ENCODE measurements at regions not wholly inside any gene's neighbourhood (a gene's known extent, or its start where the extent isn't known, plus 50 kb on each side); places are given as distances from the start of the nearest gene placed in this dataset.
A peak's percentile ranks its signal among the peaks of the same experiment; 100 is the strongest.

DNA sequence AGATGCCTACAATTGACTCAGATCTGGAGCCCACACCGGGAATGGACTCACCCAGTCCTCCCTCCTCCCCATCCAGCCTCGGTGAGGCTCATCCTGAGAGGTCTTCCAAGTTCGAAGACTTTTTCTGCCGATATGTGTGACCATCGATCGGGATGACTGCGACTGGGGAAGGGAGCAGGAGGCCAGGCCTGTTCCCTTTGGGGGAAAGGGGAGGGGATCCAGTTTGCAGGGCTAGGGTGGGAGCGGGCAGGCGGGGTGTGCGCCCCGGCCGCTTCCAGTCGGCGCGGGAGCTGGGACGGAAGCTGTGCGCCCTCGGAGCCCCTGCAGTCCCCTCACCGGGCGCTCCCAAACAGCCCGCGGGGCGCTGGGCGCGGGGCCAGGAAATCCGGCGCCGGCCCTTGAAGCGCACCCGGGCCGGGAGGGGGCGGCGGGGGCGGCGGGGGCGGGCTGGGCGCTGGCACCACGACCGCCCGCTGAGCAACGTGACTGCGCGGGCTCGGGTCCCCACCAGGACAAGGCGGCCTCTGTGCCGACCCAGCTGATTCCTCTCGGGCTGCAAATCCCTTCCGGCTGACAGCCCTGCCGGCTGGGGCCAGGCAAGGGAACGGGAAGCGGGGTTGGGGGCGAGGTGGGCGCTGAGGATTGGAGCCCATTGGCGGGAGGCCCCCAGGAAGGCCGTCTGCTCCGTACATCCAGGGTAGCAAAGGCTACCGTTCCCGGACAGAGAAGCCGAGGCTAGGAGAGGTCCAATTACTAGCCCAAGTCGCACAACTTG is 103.9 kb downstream of the EBNA1BP2 start:
- DNase-seq, result no peak
- H3K27ac ChIP-seq (replicated peaks), result no peak overlapping the region
- H3K36me3 ChIP-seq, result no peaks in the 10 kb centered on the region
- peaks cover 13% of the 10 kb centered on the region for H3K4me1 ChIP-seq
- no peaks in the 10 kb centered on the region for H3K27me3 ChIP-seq (ENCODE audit: low read depth)
- intact Hi-C loops (cut with micrococcal nuclease), result no loop called here
- no peaks in the 10 kb centered on the region for H3K9me3 ChIP-seq (replicated peaks)
- TF ChIP-seq, protein P1, sequence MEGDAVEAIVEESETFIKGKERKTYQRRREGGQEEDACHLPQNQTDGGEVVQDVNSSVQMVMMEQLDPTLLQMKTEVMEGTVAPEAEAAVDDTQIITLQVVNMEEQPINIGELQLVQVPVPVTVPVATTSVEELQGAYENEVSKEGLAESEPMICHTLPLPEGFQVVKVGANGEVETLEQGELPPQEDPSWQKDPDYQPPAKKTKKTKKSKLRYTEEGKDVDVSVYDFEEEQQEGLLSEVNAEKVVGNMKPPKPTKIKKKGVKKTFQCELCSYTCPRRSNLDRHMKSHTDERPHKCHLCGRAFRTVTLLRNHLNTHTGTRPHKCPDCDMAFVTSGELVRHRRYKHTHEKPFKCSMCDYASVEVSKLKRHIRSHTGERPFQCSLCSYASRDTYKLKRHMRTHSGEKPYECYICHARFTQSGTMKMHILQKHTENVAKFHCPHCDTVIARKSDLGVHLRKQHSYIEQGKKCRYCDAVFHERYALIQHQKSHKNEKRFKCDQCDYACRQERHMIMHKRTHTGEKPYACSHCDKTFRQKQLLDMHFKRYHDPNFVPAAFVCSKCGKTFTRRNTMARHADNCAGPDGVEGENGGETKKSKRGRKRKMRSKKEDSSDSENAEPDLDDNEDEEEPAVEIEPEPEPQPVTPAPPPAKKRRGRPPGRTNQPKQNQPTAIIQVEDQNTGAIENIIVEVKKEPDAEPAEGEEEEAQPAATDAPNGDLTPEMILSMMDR (IDR thresholded peaks at IDR 0.05; ENCODE audit: borderline replicate concordance), result no peak
- peak overlapping the region; percentile 63 for H3K4me3 ChIP-seq

DNA sequence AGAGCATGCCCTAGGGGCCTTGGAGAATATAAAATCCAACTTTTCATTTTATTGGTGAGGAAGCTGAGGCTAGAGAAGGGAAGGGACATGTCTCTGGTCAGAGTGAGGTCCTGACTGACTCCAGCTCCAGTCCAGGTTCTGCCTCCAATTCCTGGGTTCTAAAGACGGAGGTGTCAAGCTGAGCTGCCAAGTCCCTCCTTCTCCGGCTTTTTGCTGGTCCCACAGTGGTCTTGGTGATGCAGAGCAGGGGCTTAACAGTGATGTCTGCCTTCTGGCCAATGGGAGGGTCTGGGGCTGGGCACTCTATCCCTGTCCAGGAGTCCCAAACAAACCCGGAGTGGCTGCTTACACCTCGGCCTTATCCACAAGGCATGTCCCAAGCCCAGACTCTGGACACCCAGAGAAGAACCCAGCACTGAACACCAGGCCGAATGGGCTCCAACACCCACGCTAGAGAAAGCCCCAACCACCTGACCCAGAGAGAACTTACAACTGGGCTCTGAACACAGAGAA is 104.8 kb downstream of the EBNA1BP2 start:
- intact Hi-C loops (cut with micrococcal nuclease), result no loop called here
- H3K27ac ChIP-seq (replicated peaks), result no peak overlapping the region
- H3K36me3 ChIP-seq, result no peaks in the 10 kb centered on the region
- H3K4me1 ChIP-seq, result peaks cover 13% of the 10 kb centered on the region
- H3K27me3 ChIP-seq (ENCODE audit: low read depth), result no peaks in the 10 kb centered on the region
- TF ChIP-seq, protein P1 (IDR thresholded peaks at IDR 0.05; ENCODE audit: borderline replicate concordance), result no peak
- no peaks in the 10 kb centered on the region for H3K9me3 ChIP-seq (replicated peaks)
- no peak overlapping the region for H3K4me3 ChIP-seq
- no peak for DNase-seq

DNA sequence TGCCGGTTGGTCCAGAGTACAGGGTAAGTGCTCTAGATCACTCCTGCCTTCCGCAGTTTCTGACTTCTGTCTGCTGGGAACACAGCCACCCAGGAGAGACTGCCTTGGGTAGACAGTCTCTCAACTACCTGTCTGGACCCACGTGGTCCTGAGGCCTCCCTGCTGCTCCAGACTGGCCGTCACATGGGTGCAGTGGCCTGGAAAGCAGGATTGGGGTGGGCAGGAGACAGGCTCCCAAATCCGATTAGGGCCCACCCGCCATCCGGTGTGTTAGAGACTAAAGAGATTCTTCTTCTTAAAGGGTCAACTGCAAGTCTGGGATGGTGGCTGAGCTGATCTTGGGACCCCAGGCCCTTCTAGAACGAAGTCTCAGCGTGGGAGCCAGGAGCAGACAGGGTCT is 105.5 kb downstream of the EBNA1BP2 start:
- H3K27me3 ChIP-seq (ENCODE audit: low read depth), result no peaks in the 10 kb centered on the region
- intact Hi-C loops (cut with micrococcal nuclease), result no loop called here
- TF ChIP-seq, protein P1 (IDR thresholded peaks at IDR 0.05; ENCODE audit: borderline replicate concordance), result no peak

DNA sequence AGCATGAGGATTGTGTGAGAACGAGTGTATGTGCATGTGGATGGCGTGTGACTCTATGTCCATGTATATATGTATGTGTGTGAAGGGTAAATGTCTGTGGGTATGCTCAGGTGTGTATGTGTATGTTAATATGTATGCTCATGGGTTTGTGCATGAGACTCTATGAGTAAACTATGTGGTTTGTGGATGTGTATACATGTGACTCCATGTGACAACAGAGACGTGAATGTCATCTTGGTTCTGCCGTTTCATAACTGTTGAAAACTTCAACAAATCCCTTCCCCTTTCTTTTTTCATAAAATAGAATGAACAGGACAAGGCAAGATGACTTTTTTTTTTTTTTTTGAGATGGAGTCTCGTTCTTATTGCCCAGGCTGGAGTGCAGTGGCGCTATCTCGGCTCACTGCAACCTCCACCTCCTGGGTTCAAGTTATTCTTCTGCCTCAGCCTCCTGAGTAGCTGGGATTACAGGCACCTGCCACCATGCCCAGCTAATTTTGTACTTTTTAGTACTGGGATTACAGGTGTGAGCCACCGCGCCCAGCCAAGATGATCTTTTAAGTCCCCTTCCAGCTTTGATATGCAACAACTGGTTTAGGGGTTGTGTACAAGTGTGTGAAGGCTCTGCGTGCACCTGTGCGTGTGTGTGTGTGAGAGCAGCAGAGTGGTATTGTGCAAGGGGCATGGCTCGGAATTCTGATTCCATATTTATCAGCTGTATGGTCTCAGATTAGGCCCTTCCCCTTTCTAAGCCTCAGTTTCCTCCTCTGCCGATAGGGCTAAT is 106.3 kb downstream of the EBNA1BP2 start:
- no peaks in the 10 kb centered on the region for H3K36me3 ChIP-seq
- no peaks in the 10 kb centered on the region for H3K27me3 ChIP-seq (ENCODE audit: low read depth)
- intact Hi-C loops (cut with micrococcal nuclease), result no loop called here
- TF ChIP-seq, protein P1 (IDR thresholded peaks at IDR 0.05; ENCODE audit: borderline replicate concordance), result no peak
- H3K4me3 ChIP-seq, result no peak overlapping the region
- no peaks in the 10 kb centered on the region for H3K9me3 ChIP-seq (replicated peaks)
- no peak for DNase-seq
- peaks cover 13% of the 10 kb centered on the region for H3K4me1 ChIP-seq
- no peak overlapping the region for H3K27ac ChIP-seq (replicated peaks)

More for the DNA sequence above, 105.5 kb downstream of the EBNA1BP2 start:
- no peak for DNase-seq
- Histone ChIP-seq H3K9me3 (replicated peaks) (no peaks in the 10 kb centered on the region), H3K27ac (replicated peaks) (no peak overlapping the region), H3K4me3 (no peak overlapping the region), H3K4me1 (peaks cover 13% of the 10 kb centered on the region), H3K36me3 (no peaks in the 10 kb centered on the region)

DNA sequence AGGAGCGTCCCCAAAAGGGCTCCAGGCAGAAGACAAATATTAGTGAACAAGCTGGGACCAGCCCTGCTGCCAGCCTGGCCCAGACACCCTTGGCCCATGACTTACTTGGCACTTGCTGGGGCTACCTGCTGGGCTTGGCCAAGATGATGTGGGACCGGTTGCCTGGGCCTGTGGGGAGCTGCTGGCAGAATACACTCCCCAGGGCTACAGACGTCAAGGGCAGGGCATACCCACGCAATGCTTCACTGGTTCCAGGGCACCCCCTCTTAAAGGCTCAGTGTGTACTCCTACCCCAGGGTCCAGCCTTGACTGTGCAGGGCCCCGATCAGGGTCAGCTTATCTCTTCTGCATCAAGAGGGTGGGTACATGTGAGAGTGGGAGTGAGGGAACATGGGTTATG is 106.5 kb upstream of the SLC2A1 start:
- intact Hi-C loops (cut with micrococcal nuclease), result no loop called here

More for the DNA sequence above, 106.5 kb upstream of the SLC2A1 start:
- no peaks in the 10 kb centered on the region for H3K36me3 ChIP-seq
- DNase-seq, result no peak
- no peak overlapping the region for H3K4me3 ChIP-seq
- peaks cover 13% of the 10 kb centered on the region for H3K4me1 ChIP-seq
- H3K9me3 ChIP-seq (replicated peaks), result no peaks in the 10 kb centered on the region
- TF ChIP-seq, protein P1 (IDR thresholded peaks at IDR 0.05; ENCODE audit: borderline replicate concordance), result no peak
- H3K27me3 ChIP-seq (ENCODE audit: low read depth), result peaks cover 6% of the 10 kb centered on the region
- no peak overlapping the region for H3K27ac ChIP-seq (replicated peaks)
